ENCODE measurements at regions not wholly inside any gene's neighbourhood (a gene's known extent, or its start where the extent isn't known, plus 50 kb on each side); places are given as distances from the start of the nearest gene placed in this dataset.

DNA sequence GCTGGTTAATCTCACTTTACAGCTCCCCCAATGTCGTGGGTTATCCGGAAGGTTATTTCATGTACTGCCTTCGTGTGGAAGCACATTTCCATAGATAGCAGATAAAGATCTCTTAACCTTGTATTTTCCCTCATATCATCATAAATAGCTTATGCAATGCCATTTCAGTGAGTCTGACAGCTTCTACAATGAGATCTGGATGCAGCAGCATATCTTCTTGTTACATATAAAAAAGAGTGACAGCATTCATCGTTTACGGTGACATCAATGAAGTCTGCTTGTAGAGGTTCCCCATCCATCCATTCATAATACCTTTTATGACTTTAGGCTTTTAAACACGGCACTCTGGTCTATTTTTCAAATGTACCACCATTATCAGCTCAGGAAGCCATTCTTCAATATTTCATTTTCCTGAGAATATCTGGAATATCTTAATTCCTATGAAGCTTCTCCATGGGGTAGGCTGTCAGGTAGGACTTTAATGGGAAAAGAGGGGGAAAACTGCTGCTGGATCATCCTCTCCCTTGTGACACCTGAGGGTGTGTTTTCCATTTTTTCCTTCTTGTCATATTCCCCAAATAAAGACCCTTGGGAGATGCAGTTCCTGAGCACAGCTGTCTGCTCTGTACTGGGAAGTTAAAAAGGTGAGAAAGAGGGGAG, 51.9 kb upstream of the CTBP2 start:
- no peak for DNase-seq

Data from inflammatory macrophage (primary cell).